ENCODE measurements at regions not wholly inside any gene's neighbourhood (a gene's known extent, or its start where the extent isn't known, plus 50 kb on each side); places are given as distances from the start of the nearest gene placed in this dataset.

DNA sequence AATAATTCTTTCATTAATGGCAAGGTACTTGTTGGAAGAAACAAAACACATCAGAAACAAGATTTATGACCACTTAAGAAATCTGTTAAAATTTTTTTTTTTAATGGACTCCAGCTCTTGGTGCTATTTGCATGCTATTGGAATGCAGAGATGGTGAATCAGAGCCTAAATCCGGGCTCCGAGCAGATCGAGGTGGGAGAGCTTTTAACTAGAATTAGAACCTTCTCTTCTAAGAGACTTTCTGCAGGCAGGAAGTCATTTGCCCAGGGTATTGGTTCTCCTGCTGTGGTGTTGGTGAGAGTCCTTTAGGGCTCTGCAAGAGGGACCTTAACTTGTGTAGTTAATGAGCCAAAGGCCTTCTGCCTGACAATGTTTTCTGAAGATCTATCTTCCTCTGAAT lies 419.4 kb downstream of the SNAPC1 start:
- no peaks in the 10 kb centered on the region for H3K36me3 Mint-ChIP-seq (ENCODE audit: insufficient read depth in 1 of 3, low read depth in 3 of 3)
- Histone ChIP-seq H3K4ac (ENCODE audit: low read depth, low read length) (no peak overlapping the region), H3K23me2 (ENCODE audit: insufficient read length, low read depth, low read length, poor library complexity, severe bottlenecking) (no peaks in the 10 kb centered on the region), H3K9ac (ENCODE audit: extremely low read depth, insufficient read length, low read length) (no peak overlapping the region), H2AFZ (ENCODE audit: low read length) (no peak overlapping the region), H3K79me1 (ENCODE audit: insufficient read depth, low read depth, low read length, poor library complexity, severe bottlenecking) (no peaks in the 10 kb centered on the region), H3K23ac (ENCODE audit: insufficient read length, low read depth, low read length) (no peak overlapping the region), H3K4me1 (ENCODE audit: insufficient read depth, low read length) (no peaks in the 10 kb centered on the region), H3K56ac (ENCODE audit: insufficient read length, low read depth, low read length) (no peak overlapping the region), H2BK20ac (ENCODE audit: low read depth, low read length, poor library complexity, severe bottlenecking) (no peak overlapping the region), H3K18ac (ENCODE audit: insufficient read length, low read depth, low read length) (no peak overlapping the region), H2BK12ac (ENCODE audit: insufficient read length, low read depth, low read length) (no peak overlapping the region), H3K4me2 (ENCODE audit: insufficient read depth, insufficient read length, low read length) (no peak overlapping the region), H3T11ph (ENCODE audit: low read length) (no peak overlapping the region), H2BK5ac (ENCODE audit: insufficient read length, low read length) (no peak overlapping the region), H3K9me3 (ENCODE audit: control insufficient read depth, low read depth, low read length) (no peaks in the 10 kb centered on the region), H4K5ac (ENCODE audit: insufficient read length, low read depth, low read length) (no peak overlapping the region), H2BK120ac (ENCODE audit: low read depth, low read length, poor library complexity, severe bottlenecking) (no peak overlapping the region), H2BK15ac (ENCODE audit: low read depth, low read length) (no peak overlapping the region), H4K20me1 (ENCODE audit: control insufficient read depth, insufficient read depth, insufficient read length) (no peaks in the 10 kb centered on the region), H3K27me3 (ENCODE audit: insufficient read depth, low read length) (no peaks in the 10 kb centered on the region), H3K14ac (ENCODE audit: insufficient read depth, low read length) (no peak overlapping the region), H2AK5ac (ENCODE audit: insufficient read length, low read length) (no peak overlapping the region), H4K91ac (ENCODE audit: insufficient read length, low read depth, low read length) (no peak overlapping the region), H3K27ac (ENCODE audit: insufficient read length, low read depth, low read length) (no peak overlapping the region), H3K79me2 (ENCODE audit: insufficient read depth, low read length) (no peaks in the 10 kb centered on the region), H4K8ac (replicated peaks; ENCODE audit: insufficient read length, low read depth, low read length) (no peak overlapping the region)
- WGBS (ENCODE audit: extremely low coverage, insufficient read length, low lambda C conversion rate): no CpG with 5 or more reads among the region's 3 CpGs
- no peak overlapping the region; a peak in 1 of 7 replicates for H3K27ac Mint-ChIP-seq
- no peak for DNase-seq
- peaks cover 5% of the 10 kb centered on the region; the same call in 1 of the 2 replicates for H3K27me3 Mint-ChIP-seq (ENCODE audit: low read depth)
- TF ChIP-seq, protein P1, sequence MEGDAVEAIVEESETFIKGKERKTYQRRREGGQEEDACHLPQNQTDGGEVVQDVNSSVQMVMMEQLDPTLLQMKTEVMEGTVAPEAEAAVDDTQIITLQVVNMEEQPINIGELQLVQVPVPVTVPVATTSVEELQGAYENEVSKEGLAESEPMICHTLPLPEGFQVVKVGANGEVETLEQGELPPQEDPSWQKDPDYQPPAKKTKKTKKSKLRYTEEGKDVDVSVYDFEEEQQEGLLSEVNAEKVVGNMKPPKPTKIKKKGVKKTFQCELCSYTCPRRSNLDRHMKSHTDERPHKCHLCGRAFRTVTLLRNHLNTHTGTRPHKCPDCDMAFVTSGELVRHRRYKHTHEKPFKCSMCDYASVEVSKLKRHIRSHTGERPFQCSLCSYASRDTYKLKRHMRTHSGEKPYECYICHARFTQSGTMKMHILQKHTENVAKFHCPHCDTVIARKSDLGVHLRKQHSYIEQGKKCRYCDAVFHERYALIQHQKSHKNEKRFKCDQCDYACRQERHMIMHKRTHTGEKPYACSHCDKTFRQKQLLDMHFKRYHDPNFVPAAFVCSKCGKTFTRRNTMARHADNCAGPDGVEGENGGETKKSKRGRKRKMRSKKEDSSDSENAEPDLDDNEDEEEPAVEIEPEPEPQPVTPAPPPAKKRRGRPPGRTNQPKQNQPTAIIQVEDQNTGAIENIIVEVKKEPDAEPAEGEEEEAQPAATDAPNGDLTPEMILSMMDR (conservative IDR thresholded peaks at IDR 0.05): no peak
- peaks cover 0 to 2% of the 10 kb centered on the region in 2 experiments; a peak in 1 of 5 replicates for H3K9me3 Mint-ChIP-seq
- H3K4me3 Mint-ChIP-seq: no peak overlapping the region
- peaks cover 0 to 4% of the 10 kb centered on the region in 2 experiments; a peak in 1 of 4 replicates for H3K4me1 Mint-ChIP-seq

All from H9 (cell line).